IMR-90 (cell line): ENCODE measurements at regions not wholly inside any gene's neighbourhood (a gene's known extent, or its start where the extent isn't known, plus 50 kb on each side); places are given as distances from the start of the nearest gene placed in this dataset.

Source experiments
- ATAC-seq: fragments of 200-7000 bp; cut with Tn5 transposase; 2 replicates; pipeline ENCODE4 v1.9.1; 2020; ENCODE audit warnings: low read depth, mild to moderate bottlenecking, moderate library complexity
- BruUV-seq: library from RNA; stranded (reverse); fragments of 400-500 nt; replicated peaks from 2 replicates; lab custom pipeline; 2021; lab: Mats Ljungman, UMichigan
- CTCF ChIA-PET: fragments of 300-600 bp; formaldehyde crosslinking; extraction: SDS; loops from one replicate; lab custom pipeline; 2021; ENCODE audit warnings: antibody characterized with exemption; lab: Yijun Ruan, JAX
- POLR2A ChIA-PET: fragments of 300-600 bp; sonication (Branson Sonifier 250); formaldehyde crosslinking; loops from one replicate; lab custom pipeline; 2022; ENCODE audit warnings: antibody characterized with exemption; ENCODE audit not compliant: unreplicated experiment; lab: Charles Lee
- DNase-seq: peaks from one replicate; pipeline ENCODE4 v3.0.0; 2013
- H2AFZ ChIP-seq: replicated peaks from 2 replicates; pipeline ENCODE3; 2013; ENCODE audit warnings: low read length, mild to moderate bottlenecking; ENCODE audit not compliant: poor library complexity
- H2AK5ac ChIP-seq: 2 replicates; pipeline ENCODE4 v1.6.1; 2013; ENCODE audit warnings: low read depth, low read length, inconsistent platforms
- H2AK9ac ChIP-seq: replicated peaks from 2 replicates; pipeline ENCODE3; 2013; ENCODE audit warnings: mild to moderate bottlenecking, low read depth, low read length, moderate library complexity; ENCODE audit not compliant: poor library complexity
- H2BK120ac ChIP-seq: 2 replicates; pipeline ENCODE4 v1.6.1; 2013; ENCODE audit warnings: low read depth, low read length, inconsistent platforms
- H2BK15ac ChIP-seq: 3 replicates; pipeline ENCODE4 v1.6.1; 2013; ENCODE audit warnings: low read depth, low read length, inconsistent platforms
- H2BK20ac ChIP-seq: 2 replicates; pipeline ENCODE4 v1.6.1; 2013; ENCODE audit warnings: low read depth, mild to moderate bottlenecking, inconsistent platforms, low read length, moderate library complexity
- H2BK5ac ChIP-seq: 2 replicates; pipeline ENCODE4 v1.6.1; 2013; ENCODE audit warnings: mild to moderate bottlenecking, low read depth, low read length, inconsistent platforms; ENCODE audit not compliant: poor library complexity, severe bottlenecking
- H3K14ac ChIP-seq: replicated peaks from 2 replicates; pipeline ENCODE4 v1.6.1; 2013; ENCODE audit warnings: low read depth, low read length, inconsistent platforms
- H3K18ac ChIP-seq: 2 replicates; pipeline ENCODE4 v1.6.1; 2013; ENCODE audit warnings: low read depth, low read length, control low read depth
- H3K23ac ChIP-seq: 2 replicates; pipeline ENCODE4 v1.6.1; 2013; ENCODE audit warnings: low read depth, low read length, inconsistent platforms
- H3K27ac ChIP-seq: 2 replicates; pipeline ENCODE4 v1.5.1; 2013; ENCODE audit warnings: mild to moderate bottlenecking, control low read depth, low read length; ENCODE audit not compliant: insufficient read depth
- H3K27me3 ChIP-seq: 2 replicates; pipeline ENCODE4 v1.6.1; 2013; ENCODE audit warnings: low read length; ENCODE audit not compliant: control insufficient read depth, insufficient read depth
- H3K36me3 ChIP-seq: 2 replicates; pipeline ENCODE4 v1.6.1; 2013; ENCODE audit warnings: low read length, mixed read lengths; ENCODE audit not compliant: control insufficient read depth, insufficient read depth
- H3K4ac ChIP-seq: 2 replicates; pipeline ENCODE4 v1.6.1; 2013; ENCODE audit warnings: low read depth, low read length, inconsistent platforms
- H3K4me1 ChIP-seq: 2 replicates; pipeline ENCODE4 v1.6.1; 2013; ENCODE audit warnings: low read length, mixed read lengths; ENCODE audit not compliant: control insufficient read depth, insufficient read depth
- H3K4me2 ChIP-seq: 2 replicates; pipeline ENCODE4 v1.6.1; 2013; ENCODE audit warnings: low read depth, mild to moderate bottlenecking, control low read depth, low read length, moderate library complexity
- H3K4me3 ChIP-seq: 2 replicates; pipeline ENCODE4 v1.5.1; 2013; ENCODE audit warnings: low read depth, mild to moderate bottlenecking, control low read depth, low read length, moderate library complexity; ENCODE audit not compliant: insufficient read depth
- H3K56ac ChIP-seq: 2 replicates; pipeline ENCODE4 v1.6.1; 2013; ENCODE audit warnings: low read length, inconsistent platforms; ENCODE audit not compliant: insufficient read depth; ENCODE audit errors: extremely low read depth
- H3K79me1 ChIP-seq, 2 experiments: 2 replicates each; pipeline ENCODE4 v1.6.1; 2013; ENCODE audit warnings: low read length in 2 of 2, inconsistent platforms in 1 of 2, low read depth in 1 of 2
- H3K9ac ChIP-seq: 2 replicates; pipeline ENCODE4 v1.6.1; 2013; ENCODE audit warnings: low read depth, low read length, control low read depth
- H3K9me1 ChIP-seq: 2 replicates; pipeline ENCODE4 v1.6.1; 2013; ENCODE audit warnings: low read length, inconsistent platforms; ENCODE audit not compliant: insufficient read depth
- H3K9me3 ChIP-seq: 2 replicates; pipeline ENCODE4 v1.6.1; 2013; ENCODE audit warnings: low read length; ENCODE audit not compliant: control insufficient read depth, insufficient read depth
- H4K20me1 ChIP-seq: 2 replicates; pipeline ENCODE4 v1.6.1; 2013; ENCODE audit warnings: low read length, inconsistent platforms; ENCODE audit not compliant: insufficient read depth
- H4K5ac ChIP-seq: 2 replicates; pipeline ENCODE4 v1.6.1; 2013; ENCODE audit warnings: mild to moderate bottlenecking, low read depth, low read length, control low read depth
- H4K8ac ChIP-seq, 2 experiments: 2 replicates each; pipeline ENCODE4 v1.6.1; 2013; ENCODE audit warnings: low read depth in 2 of 2, low read length in 2 of 2, control low read depth in 1 of 2, inconsistent platforms in 1 of 2
- H4K91ac ChIP-seq: 2 replicates; pipeline ENCODE4 v1.6.1; 2013; ENCODE audit warnings: low read depth, low read length, inconsistent platforms; ENCODE audit not compliant: insufficient read depth
- BHLHE40 ChIP-seq: fragments of 150-350 bp; IDR thresholded peaks from 2 replicates; pipeline ENCODE4 v1.6.1; 2016; ENCODE audit warnings: mild to moderate bottlenecking, low read depth, low read length
- CEBPB ChIP-seq: IDR thresholded peaks from 2 replicates; pipeline ENCODE4 v1.6.1; 2012; ENCODE audit warnings: low read depth, low read length, improper control_type of control experiment
- CHD1 ChIP-seq: IDR thresholded peaks from 2 replicates; pipeline ENCODE4 v1.6.1; 2012; ENCODE audit warnings: low read depth, low read length, improper control_type of control experiment
- FOS ChIP-seq: fragments of 150-350 bp; IDR thresholded peaks from 2 replicates; pipeline ENCODE4 v1.6.1; 2016; ENCODE audit warnings: low read depth, low read length
- MAFK ChIP-seq: IDR thresholded peaks from 2 replicates; pipeline ENCODE4 v1.6.1; 2012; ENCODE audit warnings: low read depth, low read length, improper control_type of control experiment
- MAZ ChIP-seq: IDR thresholded peaks from 2 replicates; pipeline ENCODE4 v1.6.1; 2012; ENCODE audit warnings: low read depth, mild to moderate bottlenecking, low read length, improper control_type of control experiment, moderate library complexity, borderline replicate concordance
- MXI1 ChIP-seq: IDR thresholded peaks from 2 replicates; pipeline ENCODE4 v1.6.1; 2012; ENCODE audit warnings: low read depth, mild to moderate bottlenecking, low read length, moderate library complexity, borderline replicate concordance
- POLR2A ChIP-seq: IDR thresholded peaks from 2 replicates; pipeline ENCODE4 v1.6.1; 2012; ENCODE audit warnings: mild to moderate bottlenecking, low read depth, low read length
- RAD21 ChIP-seq: IDR thresholded peaks from 2 replicates; pipeline ENCODE4 v1.6.1; 2012; ENCODE audit warnings: low read length, improper control_type of control experiment
- RCOR1 ChIP-seq: IDR thresholded peaks from 2 replicates; pipeline ENCODE4 v1.6.1; 2012; ENCODE audit warnings: mild to moderate bottlenecking, low read length, improper control_type of control experiment; ENCODE audit not compliant: insufficient replicate concordance
- RFX5 ChIP-seq: IDR thresholded peaks from 2 replicates; pipeline ENCODE4 v1.8.0; 2012; ENCODE audit warnings: low read depth, mild to moderate bottlenecking, low read length, moderate library complexity
- SMC3 ChIP-seq: fragments of 150-350 bp; IDR thresholded peaks from 2 replicates; pipeline ENCODE4 v1.6.1; 2016; ENCODE audit warnings: low read depth, mild to moderate bottlenecking, antibody characterized with exemption, low read length, moderate library complexity
- WGBS, 2 experiments: methylation state at CpG; one replicate each; pipeline versions ENCODE4 v1.1.5 to v1.1.7; 2013; ENCODE audit warnings: missing lambda C conversion rate in 2 of 2; ENCODE audit not compliant: insufficient read length in 1 of 2; ENCODE audit errors: extremely low coverage in 2 of 2; 5-methylcytosine and 5-hydroxymethylcytosine counted together
- dilution Hi-C: fragments of 300-500 bp; cut with HindIII; formaldehyde crosslinking; loops from one replicate; pipeline ENCODE4 v1.14.3; 2018; ENCODE audit warnings: low sequenced_read_pairs; ENCODE audit not compliant: unreplicated experiment
- in situ Hi-C: fragments of 300-500 bp; cut with MboI; formaldehyde crosslinking; loops from 3 replicates; pipeline ENCODE4 v1.14.3; 2019; ENCODE audit warnings: low sequenced_read_pairs, inconsistent platforms, mixed read lengths
- intact Hi-C: fragments of 100-400 bp; cut with micrococcal nuclease; formaldehyde crosslinking; loops from 2 replicates; pipeline ENCODE4 v1.10.0; 2022
- TF ChIP-seq, protein P1 (sequence below): fragments of 150-350 bp; IDR thresholded peaks from 2 replicates; pipeline ENCODE4 v1.6.1; 2017; ENCODE audit warnings: mild to moderate bottlenecking, antibody characterized with exemption, low read length, low read depth
- TF ChIP-seq, protein P2 (sequence below): conservative IDR thresholded peaks from 2 replicates; pipeline ENCODE4 v1.5.1; 2012; ENCODE audit warnings: mild to moderate bottlenecking, low read depth, low read length, improper control_type of control experiment

DNA sequence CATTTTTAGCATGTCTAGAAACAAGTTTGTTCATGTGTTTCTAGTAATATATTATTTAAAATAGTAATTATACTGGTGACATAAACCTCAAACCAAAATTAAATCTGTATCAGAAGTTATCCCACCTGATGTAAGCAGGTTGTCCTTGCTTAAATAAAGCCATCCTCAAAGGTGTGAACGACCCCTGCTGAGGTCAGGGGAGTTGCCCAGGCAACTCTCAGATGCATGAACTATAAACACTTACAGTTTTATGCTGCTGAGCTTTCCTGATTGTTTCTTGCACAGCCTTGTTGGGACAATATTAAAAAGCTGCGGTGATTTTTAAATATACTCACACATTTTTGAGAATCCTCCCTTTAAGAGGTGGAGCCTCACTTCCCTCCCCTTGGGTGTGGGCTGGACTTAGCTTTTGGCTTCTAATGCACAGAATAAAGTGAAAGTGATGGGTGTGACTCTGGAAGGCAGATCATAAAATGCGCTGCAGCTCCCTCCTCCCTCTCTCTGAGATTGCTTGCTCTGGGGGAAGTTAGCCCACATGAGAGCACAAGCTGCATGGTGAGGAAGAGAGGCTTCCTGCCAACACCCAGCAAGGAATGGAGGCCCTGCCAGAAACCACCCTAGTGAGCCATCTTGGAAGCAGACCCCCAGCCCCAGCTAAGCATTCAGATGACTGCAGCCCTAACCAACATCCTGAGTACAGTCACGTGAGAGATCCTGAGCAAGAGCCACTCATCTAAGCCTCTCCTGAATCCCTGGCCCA, 152.7 kb downstream of the SKIDA1 start:
- Histone ChIP-seq H3K23ac (peak overlapping the region; percentile 2; the same call in 1 of the 2 replicates), H3K4ac (peak overlapping the region; percentile 78), H3K27ac (peak overlapping the region; percentile 59), H3K9me1 (peaks cover 8% of the 10 kb centered on the region), H3K27me3 (no peaks in the 10 kb centered on the region), H3K4me3 (peak overlapping the region; percentile 5; the same call in 1 of the 2 replicates), H3K14ac (peak overlapping the region; percentile 8; the same call in 1 of the 2 replicates), H2BK15ac (peak overlapping the region; percentile 13; the same call in 1 of the 3 replicates), H4K8ac (peak overlapping the region; percentile 34 to 68; a peak in 3 of 4 replicates), H3K18ac (peak overlapping the region; percentile 40), H2AK5ac (no peak overlapping the region), H3K9me3 (no peaks in the 10 kb centered on the region), H4K5ac (peak overlapping the region; percentile 56), H2BK5ac (peak overlapping the region; percentile 31), H3K4me1 (peaks cover 11% of the 10 kb centered on the region), H2AFZ (peak overlapping the region; percentile 80), H3K36me3 (no peaks in the 10 kb centered on the region), H3K9ac (peak overlapping the region; percentile 55), H2AK9ac (peak overlapping the region; percentile 2), H2BK120ac (peak overlapping the region; percentile 66), H2BK20ac (peak overlapping the region; percentile 34), H3K4me2 (peak overlapping the region; percentile 50), H3K56ac (peak overlapping the region; percentile 7; the same call in 1 of the 2 replicates), H3K79me1 (no peaks in the 10 kb centered on the region), H4K91ac (peak overlapping the region; percentile 4; the same call in 1 of the 2 replicates), H4K20me1 (no peaks in the 10 kb centered on the region)
- ATAC-seq (peak; percentile 99), DNase-seq (peak; percentile 92)
- in situ Hi-C loops = no loop called here
- CTCF ChIA-PET = no interaction called here
- no CpG with 5 or more reads among the region's 4 CpGs for WGBS, 2 experiments
- BruUV-seq = no TSS peak
- dilution Hi-C loops = no loop called here
- POLR2A ChIA-PET = interaction anchor here (0.6 kb wide), 1 partner anchor 42 kb away, joined by 4 read pairs; no protein-coding TSS in a partner anchor
- TF ChIP-seq CEBPB (no peak), SMC3 (no peak), RFX5 (no peak), CHD1 (no peak), MXI1 (no peak), MAZ (peak; percentile 26; the same call in 1 of the 2 replicates), POLR2A (no peak), FOS (no peak), BHLHE40 (peak; percentile 38; the same call in 1 of the 2 replicates), MAFK (no peak), RCOR1 (no peak), RAD21 (no peak; the same call in 1 of the 2 replicates)
- TF ChIP-seq, protein P1, sequence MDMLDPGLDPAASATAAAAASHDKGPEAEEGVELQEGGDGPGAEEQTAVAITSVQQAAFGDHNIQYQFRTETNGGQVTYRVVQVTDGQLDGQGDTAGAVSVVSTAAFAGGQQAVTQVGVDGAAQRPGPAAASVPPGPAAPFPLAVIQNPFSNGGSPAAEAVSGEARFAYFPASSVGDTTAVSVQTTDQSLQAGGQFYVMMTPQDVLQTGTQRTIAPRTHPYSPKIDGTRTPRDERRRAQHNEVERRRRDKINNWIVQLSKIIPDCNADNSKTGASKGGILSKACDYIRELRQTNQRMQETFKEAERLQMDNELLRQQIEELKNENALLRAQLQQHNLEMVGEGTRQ = peak; percentile 47; the same call in 1 of the 2 replicates
- TF ChIP-seq, protein P2, sequence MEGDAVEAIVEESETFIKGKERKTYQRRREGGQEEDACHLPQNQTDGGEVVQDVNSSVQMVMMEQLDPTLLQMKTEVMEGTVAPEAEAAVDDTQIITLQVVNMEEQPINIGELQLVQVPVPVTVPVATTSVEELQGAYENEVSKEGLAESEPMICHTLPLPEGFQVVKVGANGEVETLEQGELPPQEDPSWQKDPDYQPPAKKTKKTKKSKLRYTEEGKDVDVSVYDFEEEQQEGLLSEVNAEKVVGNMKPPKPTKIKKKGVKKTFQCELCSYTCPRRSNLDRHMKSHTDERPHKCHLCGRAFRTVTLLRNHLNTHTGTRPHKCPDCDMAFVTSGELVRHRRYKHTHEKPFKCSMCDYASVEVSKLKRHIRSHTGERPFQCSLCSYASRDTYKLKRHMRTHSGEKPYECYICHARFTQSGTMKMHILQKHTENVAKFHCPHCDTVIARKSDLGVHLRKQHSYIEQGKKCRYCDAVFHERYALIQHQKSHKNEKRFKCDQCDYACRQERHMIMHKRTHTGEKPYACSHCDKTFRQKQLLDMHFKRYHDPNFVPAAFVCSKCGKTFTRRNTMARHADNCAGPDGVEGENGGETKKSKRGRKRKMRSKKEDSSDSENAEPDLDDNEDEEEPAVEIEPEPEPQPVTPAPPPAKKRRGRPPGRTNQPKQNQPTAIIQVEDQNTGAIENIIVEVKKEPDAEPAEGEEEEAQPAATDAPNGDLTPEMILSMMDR = no peak
- intact Hi-C loops = loop anchor here (10.0 kb wide), 1 partner anchor 362 kb away; no protein-coding TSS in a partner anchor
